ENCODE measurements at regions not wholly inside any gene's neighbourhood (a gene's known extent, or its start where the extent isn't known, plus 50 kb on each side); places are given as distances from the start of the nearest gene placed in this dataset.

- no peak for DNase-seq (ENCODE audit: low read depth in 1 of 2, low spot score in 1 of 2)
- TF ChIP-seq SPI1 (IDR thresholded peaks at IDR 0.05; ENCODE audit: borderline replicate concordance, low read depth) = no peak
- no peak overlapping the region for H3K4me3 ChIP-seq (replicated peaks; ENCODE audit: insufficient read depth, low read length)
- H3K27me3 ChIP-seq (ENCODE audit: insufficient read depth, poor library complexity, severe bottlenecking) = no peaks in the 10 kb centered on the region
- no peak overlapping the region for H3K27ac ChIP-seq (replicated peaks)
Measured at GRCh38 chr2:59889305-59889704, 664.1 kb downstream of the BCL11A start.

- H3K27ac ChIP-seq (replicated peaks) = no peak overlapping the region
- H3K27me3 ChIP-seq (ENCODE audit: insufficient read depth, poor library complexity, severe bottlenecking) = no peaks in the 10 kb centered on the region
- no peak for TF ChIP-seq SPI1 (IDR thresholded peaks at IDR 0.05; ENCODE audit: borderline replicate concordance, low read depth)
- no peak for TF ChIP-seq REST (IDR thresholded peaks at IDR 0.05; ENCODE audit: insufficient replicate concordance, low read depth)
- no peak for TF ChIP-seq GABPA (IDR thresholded peaks at IDR 0.05; ENCODE audit: low read depth)
- no peak for TF ChIP-seq POLR2AphosphoS5 (IDR thresholded peaks at IDR 0.05; ENCODE audit: low read depth)
- no peak for TF ChIP-seq CTCF (IDR thresholded peaks at IDR 0.05; ENCODE audit: insufficient read depth, low read length)
- DNase-seq (ENCODE audit: low read depth in 1 of 2, low spot score in 1 of 2) = no peak
- H3K4me3 ChIP-seq (replicated peaks; ENCODE audit: insufficient read depth, low read length) = no peak overlapping the region
Measured at GRCh38 chr2:59888706-59889105, 664.7 kb downstream of the BCL11A start.

- Histone ChIP-seq H3K27ac (replicated peaks) (no peak overlapping the region), H3K27me3 (ENCODE audit: insufficient read depth, poor library complexity, severe bottlenecking) (no peaks in the 10 kb centered on the region), H3K4me3 (replicated peaks; ENCODE audit: insufficient read depth, low read length) (no peak overlapping the region)
- TF ChIP-seq CTCF (IDR thresholded peaks at IDR 0.05; ENCODE audit: insufficient read depth, low read length) (no peak), POLR2AphosphoS5 (IDR thresholded peaks at IDR 0.05; ENCODE audit: low read depth) (no peak), GABPA (IDR thresholded peaks at IDR 0.05; ENCODE audit: low read depth) (no peak), SPI1 (IDR thresholded peaks at IDR 0.05; ENCODE audit: borderline replicate concordance, low read depth) (no peak), REST (IDR thresholded peaks at IDR 0.05; ENCODE audit: insufficient replicate concordance, low read depth) (no peak)
- no peak for DNase-seq (ENCODE audit: low read depth in 1 of 2, low spot score in 1 of 2)
Measured at GRCh38 chr2:59888015-59888414, 665.4 kb downstream of the BCL11A start.

GRCh38 chr2:59887366-59887765 is 666.1 kb downstream of the BCL11A start:
- Histone ChIP-seq H3K27ac (replicated peaks) (no peak overlapping the region), H3K4me3 (replicated peaks; ENCODE audit: insufficient read depth, low read length) (no peak overlapping the region), H3K27me3 (ENCODE audit: insufficient read depth, poor library complexity, severe bottlenecking) (no peaks in the 10 kb centered on the region)
- no peak for DNase-seq (ENCODE audit: low read depth in 1 of 2, low spot score in 1 of 2)
- TF ChIP-seq SPI1 (IDR thresholded peaks at IDR 0.05; ENCODE audit: borderline replicate concordance, low read depth) = no peak

GRCh38 chr2:59886759-59887158 is 666.7 kb downstream of the BCL11A start:
- Histone ChIP-seq H3K27ac (replicated peaks) (no peak overlapping the region), H3K4me3 (replicated peaks; ENCODE audit: insufficient read depth, low read length) (no peak overlapping the region), H3K27me3 (ENCODE audit: insufficient read depth, poor library complexity, severe bottlenecking) (no peaks in the 10 kb centered on the region)
- no peak for DNase-seq (ENCODE audit: low read depth in 1 of 2, low spot score in 1 of 2)
- TF ChIP-seq POLR2AphosphoS5 (IDR thresholded peaks at IDR 0.05; ENCODE audit: low read depth) = no peak
- no peak for TF ChIP-seq SPI1 (IDR thresholded peaks at IDR 0.05; ENCODE audit: borderline replicate concordance, low read depth)
- TF ChIP-seq REST (IDR thresholded peaks at IDR 0.05; ENCODE audit: insufficient replicate concordance, low read depth) = no peak
- TF ChIP-seq CTCF (IDR thresholded peaks at IDR 0.05; ENCODE audit: insufficient read depth, low read length) = no peak
- TF ChIP-seq GABPA (IDR thresholded peaks at IDR 0.05; ENCODE audit: low read depth) = no peak

Data from HL-60 (cell line).